Tibial nerve (tissue), 4 donors: ENCODE measurements at regions not wholly inside any gene's neighbourhood (a gene's known extent, or its start where the extent isn't known, plus 50 kb on each side); places are given as distances from the start of the nearest gene placed in this dataset.

Experiments
- DNase-seq, 2 donors: peaks; one replicate each; pipeline ENCODE4 v3.0.0-alpha.2; 2019; ENCODE audit warnings: low spot score in 2 of 2
- H3K27ac ChIP-seq, 4 donors: fragments of 200-600 bp; sonication (generic) in 3 of 4; one replicate each; pipeline ENCODE4 v1.5.1; 2017 to 2019; ENCODE audit warnings: mild to moderate bottlenecking in 1 of 4
- H3K27me3 ChIP-seq, 2 donors: fragments of 200-600 bp; sonication (generic) in 1 of 2; one replicate each; pipeline versions ENCODE4 v1.5.1 to v1.6.0; 2017 to 2019
- H3K36me3 ChIP-seq, 3 donors: fragments of 200-600 bp; sonication (generic); one replicate each; pipeline ENCODE4 v1.5.1; 2018 to 2019
- H3K4me1 ChIP-seq, 4 donors: fragments of 200-600 bp; sonication (generic) in 3 of 4; one replicate each; pipeline ENCODE4 v1.5.1; 2017 to 2019
- H3K4me3 ChIP-seq, 4 donors: fragments of 200-600 bp; sonication (generic) in 3 of 4; one replicate each; pipeline ENCODE4 v1.5.1; 2017 to 2019; ENCODE audit warnings: mild to moderate bottlenecking in 1 of 4, moderate library complexity in 1 of 4
- H3K9me3 ChIP-seq, 4 donors: fragments of 200-600 bp; sonication (generic) in 3 of 4; one replicate each; pipeline ENCODE4 v1.5.1; 2017 to 2019
- CTCF ChIP-seq, 5 experiments: fragments of 200-600 bp in 3 of 5; fragments of 450-650 bp in 2 of 5; sonication (generic) in 3 of 5; IDR thresholded peaks; one replicate each; pipeline ENCODE4 v1.5.1; 2016 to 2019; ENCODE audit warnings: antibody characterized with exemption in 5 of 5, mild to moderate bottlenecking in 3 of 5, moderate library complexity in 2 of 5
- EP300 ChIP-seq, 2 donors: sonication (generic); formaldehyde crosslinking; IDR thresholded peaks; one replicate each; pipeline ENCODE4 v1.6.1; 2017; ENCODE audit warnings: antibody characterized with exemption in 2 of 2, mild to moderate bottlenecking in 1 of 2
- POLR2A ChIP-seq, 2 donors: fragments of 450-650 bp; IDR thresholded peaks; one replicate each; pipeline ENCODE4 v1.6.1; 2017; ENCODE audit warnings: antibody characterized with exemption in 2 of 2, mild to moderate bottlenecking in 2 of 2, moderate library complexity in 2 of 2
- WGBS, 2 donors: methylation state at CpG; one replicate each; pipeline ENCODE4 v1.1.5; 2018; 5-methylcytosine and 5-hydroxymethylcytosine counted together

- DNase-seq, result no peak
- H3K27ac ChIP-seq, result no peak overlapping the region
- no peaks in the 10 kb centered on the region for H3K27me3 ChIP-seq
- no peak overlapping the region for H3K4me3 ChIP-seq
- H3K9me3 ChIP-seq, result no peaks in the 10 kb centered on the region
- no peaks in the 10 kb centered on the region for H3K4me1 ChIP-seq
- 72 to 80% methylated on average over 8 of the region's 8 CpGs for WGBS, 2 donors
- TF ChIP-seq CTCF (IDR thresholded peaks at IDR 0.05) (no peak), POLR2A (IDR thresholded peaks at IDR 0.05) (no peak), EP300 (IDR thresholded peaks at IDR 0.05) (no peak)
- H3K36me3 ChIP-seq, result no peaks in the 10 kb centered on the region
Measured at GRCh38 chr17:70863436-70864248, 694.3 kb downstream of the KCNJ2 start.

- H3K4me1 ChIP-seq, result no peaks in the 10 kb centered on the region
- no peak for TF ChIP-seq EP300 (IDR thresholded peaks at IDR 0.05)
- DNase-seq, result no peak
- 57 to 80% methylated on average over 5 of the region's 5 CpGs for WGBS, 2 donors
- H3K4me3 ChIP-seq, result no peak overlapping the region
- no peak overlapping the region for H3K27ac ChIP-seq
- no peaks in the 10 kb centered on the region for H3K9me3 ChIP-seq
- no peaks in the 10 kb centered on the region for H3K27me3 ChIP-seq
- no peaks in the 10 kb centered on the region for H3K36me3 ChIP-seq
Measured at GRCh38 chr17:70865993-70866804, 696.9 kb downstream of the KCNJ2 start.

- Histone ChIP-seq H3K4me1 (no peaks in the 10 kb centered on the region), H3K4me3 (no peak overlapping the region), H3K9me3 (no peaks in the 10 kb centered on the region), H3K36me3 (no peaks in the 10 kb centered on the region), H3K27ac (no peak overlapping the region), H3K27me3 (no peaks in the 10 kb centered on the region)
- TF ChIP-seq POLR2A (IDR thresholded peaks at IDR 0.05) (no peak), CTCF (IDR thresholded peaks at IDR 0.05) (no peak), EP300 (IDR thresholded peaks at IDR 0.05) (no peak)
- 65 to 68% methylated on average over 2 of the region's 2 CpGs for WGBS, 2 donors
- DNase-seq, result no peak
Measured at GRCh38 chr17:70868149-70868548, 698.8 kb downstream of the KCNJ2 start.

GRCh38 chr17:70869402-70870085, 700.2 kb downstream of the KCNJ2 start:
- no peak for DNase-seq
- Histone ChIP-seq H3K27me3 (no peaks in the 10 kb centered on the region), H3K9me3 (no peaks in the 10 kb centered on the region), H3K4me3 (no peak overlapping the region), H3K4me1 (no peaks in the 10 kb centered on the region), H3K27ac (no peak overlapping the region), H3K36me3 (no peaks in the 10 kb centered on the region)
- TF ChIP-seq EP300 (IDR thresholded peaks at IDR 0.05) (no peak), CTCF (IDR thresholded peaks at IDR 0.05) (no peak), POLR2A (IDR thresholded peaks at IDR 0.05) (no peak)
- WGBS, 2 donors, result 45 to 53% methylated on average over 2 of the region's 2 CpGs

GRCh38 chr17:70871180-70871818, 702.0 kb downstream of the KCNJ2 start:
- H3K4me3 ChIP-seq, result no peak overlapping the region
- no peaks in the 10 kb centered on the region for H3K27me3 ChIP-seq
- H3K36me3 ChIP-seq, result no peaks in the 10 kb centered on the region
- H3K4me1 ChIP-seq, result no peaks in the 10 kb centered on the region
- WGBS, 2 donors, result 11 to 14% methylated on average over 1 of the region's 1 CpG
- no peak for TF ChIP-seq POLR2A (IDR thresholded peaks at IDR 0.05)
- no peak for TF ChIP-seq CTCF (IDR thresholded peaks at IDR 0.05)
- no peak for TF ChIP-seq EP300 (IDR thresholded peaks at IDR 0.05)
- no peak for DNase-seq
- H3K9me3 ChIP-seq, result no peaks in the 10 kb centered on the region
- no peak overlapping the region for H3K27ac ChIP-seq
